ENCODE measurements at regions not wholly inside any gene's neighbourhood (a gene's known extent, or its start where the extent isn't known, plus 50 kb on each side); places are given as distances from the start of the nearest gene placed in this dataset.

DNA sequence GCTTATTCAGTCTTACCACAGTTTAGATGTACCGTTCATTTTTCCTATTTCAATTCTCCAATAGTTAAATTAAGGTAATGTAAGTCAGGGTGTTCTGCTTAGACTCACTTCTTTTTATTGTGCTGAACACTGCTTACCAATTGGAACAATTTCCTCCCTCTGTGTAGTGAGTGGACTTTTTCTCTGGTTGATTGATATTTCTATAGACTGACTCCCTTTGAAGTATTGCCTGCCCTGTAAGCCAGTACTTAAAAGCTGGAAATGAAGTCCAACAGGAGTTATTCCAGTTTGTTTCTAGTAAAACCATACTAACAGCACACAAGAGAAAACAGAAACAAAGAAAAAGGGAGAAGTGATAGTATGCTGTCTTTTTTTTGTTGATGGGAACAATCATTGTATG lies 1674.9 kb downstream of the REEP3 start:
- WGBS (ENCODE audit: low lambda C conversion rate): 0% methylated on average over 1 of the region's 1 CpG
- Histone ChIP-seq H4K20me1 (ENCODE audit: insufficient read depth, low read length) (no peaks in the 10 kb centered on the region), H3K4me3 (replicated peaks in 1 of 3; ENCODE audit: insufficient read depth in 1 of 3, low read depth in 2 of 3, low read length in 3 of 3) (no peak overlapping the region), H3K9ac (ENCODE audit: insufficient read depth, low read depth, low read length) (no peak overlapping the region), H3K9me3 (ENCODE audit: low read length) (no peaks in the 10 kb centered on the region), H3K36me3 (replicated peaks in 1 of 2; ENCODE audit: control insufficient read depth in 1 of 2, insufficient read depth in 2 of 2, low read length in 2 of 2) (no peaks in the 10 kb centered on the region), H3K4me1 (ENCODE audit: insufficient read depth, low read length) (no peaks in the 10 kb centered on the region), H3K27me3 (ENCODE audit: control insufficient read depth in 1 of 2, insufficient read depth in 2 of 2, low read length in 2 of 2) (no peaks in the 10 kb centered on the region), H3K79me2 (ENCODE audit: insufficient read depth, low read length) (no peaks in the 10 kb centered on the region), H3K4me2 (ENCODE audit: low read depth, low read length) (no peak overlapping the region), H2AFZ (ENCODE audit: low read length) (no peak overlapping the region), H3K27ac (ENCODE audit: extremely low read length, insufficient read depth, low read length) (no peak overlapping the region)
- TF ChIP-seq ZNF317 (CRISPR knock-in tag; IDR thresholded peaks at IDR 0.05) (no peak), HMG20B (CRISPR knock-in tag; conservative IDR thresholded peaks at IDR 0.05) (no peak), GFI1 (CRISPR knock-in tag; IDR thresholded peaks at IDR 0.05; ENCODE audit: borderline replicate concordance) (no peak), ZNF329 (CRISPR knock-in tag; IDR thresholded peaks at IDR 0.05; ENCODE audit: low read depth) (no peak), KDM6A (CRISPR knock-in tag; IDR thresholded peaks at IDR 0.05; ENCODE audit: low read depth) (no peak), NFE2L2 (IDR thresholded peaks at IDR 0.05; ENCODE audit: low read length) (no peak), SMYD3 (CRISPR knock-in tag; IDR thresholded peaks at IDR 0.05) (no peak), HNRNPUL1 (IDR thresholded peaks at IDR 0.05; ENCODE audit: low read depth, low read length) (no peak)
- TF ChIP-seq, protein P1, sequence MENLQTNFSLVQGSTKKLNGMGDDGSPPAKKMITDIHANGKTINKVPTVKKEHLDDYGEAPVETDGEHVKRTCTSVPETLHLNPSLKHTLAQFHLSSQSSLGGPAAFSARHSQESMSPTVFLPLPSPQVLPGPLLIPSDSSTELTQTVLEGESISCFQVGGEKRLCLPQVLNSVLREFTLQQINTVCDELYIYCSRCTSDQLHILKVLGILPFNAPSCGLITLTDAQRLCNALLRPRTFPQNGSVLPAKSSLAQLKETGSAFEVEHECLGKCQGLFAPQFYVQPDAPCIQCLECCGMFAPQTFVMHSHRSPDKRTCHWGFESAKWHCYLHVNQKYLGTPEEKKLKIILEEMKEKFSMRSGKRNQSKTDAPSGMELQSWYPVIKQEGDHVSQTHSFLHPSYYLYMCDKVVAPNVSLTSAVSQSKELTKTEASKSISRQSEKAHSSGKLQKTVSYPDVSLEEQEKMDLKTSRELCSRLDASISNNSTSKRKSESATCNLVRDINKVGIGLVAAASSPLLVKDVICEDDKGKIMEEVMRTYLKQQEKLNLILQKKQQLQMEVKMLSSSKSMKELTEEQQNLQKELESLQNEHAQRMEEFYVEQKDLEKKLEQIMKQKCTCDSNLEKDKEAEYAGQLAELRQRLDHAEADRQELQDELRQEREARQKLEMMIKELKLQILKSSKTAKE (CRISPR knock-in tag; IDR thresholded peaks at IDR 0.05; ENCODE audit: borderline replicate concordance): no peak
- TF ChIP-seq, protein P2, sequence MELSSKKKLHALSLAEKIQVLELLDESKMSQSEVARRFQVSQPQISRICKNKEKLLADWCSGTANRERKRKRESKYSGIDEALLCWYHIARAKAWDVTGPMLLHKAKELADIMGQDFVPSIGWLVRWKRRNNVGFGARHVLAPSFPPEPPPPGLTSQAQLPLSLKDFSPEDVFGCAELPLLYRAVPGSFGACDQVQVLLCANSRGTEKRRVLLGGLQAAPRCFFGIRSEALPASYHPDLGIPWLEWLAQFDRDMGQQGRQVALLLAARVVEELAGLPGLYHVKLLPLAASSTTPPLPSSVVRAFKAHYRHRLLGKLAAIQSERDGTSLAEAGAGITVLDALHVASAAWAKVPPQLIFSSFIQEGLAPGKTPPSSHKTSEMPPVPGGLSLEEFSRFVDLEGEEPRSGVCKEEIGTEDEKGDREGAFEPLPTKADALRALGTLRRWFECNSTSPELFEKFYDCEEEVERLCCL (CRISPR knock-in tag; IDR thresholded peaks at IDR 0.05; ENCODE audit: borderline replicate concordance): no peak
- TF ChIP-seq, protein P3, sequence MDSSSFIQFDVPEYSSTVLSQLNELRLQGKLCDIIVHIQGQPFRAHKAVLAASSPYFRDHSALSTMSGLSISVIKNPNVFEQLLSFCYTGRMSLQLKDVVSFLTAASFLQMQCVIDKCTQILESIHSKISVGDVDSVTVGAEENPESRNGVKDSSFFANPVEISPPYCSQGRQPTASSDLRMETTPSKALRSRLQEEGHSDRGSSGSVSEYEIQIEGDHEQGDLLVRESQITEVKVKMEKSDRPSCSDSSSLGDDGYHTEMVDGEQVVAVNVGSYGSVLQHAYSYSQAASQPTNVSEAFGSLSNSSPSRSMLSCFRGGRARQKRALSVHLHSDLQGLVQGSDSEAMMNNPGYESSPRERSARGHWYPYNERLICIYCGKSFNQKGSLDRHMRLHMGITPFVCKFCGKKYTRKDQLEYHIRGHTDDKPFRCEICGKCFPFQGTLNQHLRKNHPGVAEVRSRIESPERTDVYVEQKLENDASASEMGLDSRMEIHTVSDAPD (CRISPR knock-in tag; IDR thresholded peaks at IDR 0.05): no peak
- TF ChIP-seq, protein P4, sequence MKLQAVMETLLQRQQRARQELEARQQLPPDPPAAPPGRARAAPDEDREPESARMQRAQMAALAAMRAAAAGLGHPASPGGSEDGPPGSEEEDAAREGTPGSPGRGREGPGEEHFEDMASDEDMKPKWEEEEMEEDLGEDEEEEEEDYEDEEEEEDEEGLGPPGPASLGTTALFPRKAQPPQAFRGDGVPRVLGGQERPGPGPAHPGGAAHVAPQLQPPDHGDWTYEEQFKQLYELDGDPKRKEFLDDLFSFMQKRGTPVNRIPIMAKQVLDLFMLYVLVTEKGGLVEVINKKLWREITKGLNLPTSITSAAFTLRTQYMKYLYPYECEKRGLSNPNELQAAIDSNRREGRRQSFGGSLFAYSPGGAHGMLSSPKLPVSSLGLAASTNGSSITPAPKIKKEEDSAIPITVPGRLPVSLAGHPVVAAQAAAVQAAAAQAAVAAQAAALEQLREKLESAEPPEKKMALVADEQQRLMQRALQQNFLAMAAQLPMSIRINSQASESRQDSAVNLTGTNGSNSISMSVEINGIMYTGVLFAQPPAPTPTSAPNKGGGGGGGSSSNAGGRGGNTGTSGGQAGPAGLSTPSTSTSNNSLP (IDR thresholded peaks at IDR 0.05; ENCODE audit: low read depth, low read length): no peak
- BruUV-seq (replicated peaks): no TSS peak
- CTCF ChIA-PET (ENCODE audit: low intra/inter-chr PET ratio, low total read pairs): no interaction called here
- in situ Hi-C loops (cut with HindIII; ENCODE audit: extremely low pct_ligation_motif_present, low pct_unique_long_range_greater_than_20kb): no loop called here
- POLR2A ChIA-PET: no interaction called here
- intact Hi-C loops (cut with micrococcal nuclease; ENCODE audit: unreplicated experiment): no loop called here
- no peak for FAIRE-seq
- DNase-seq (ENCODE audit: low spot score): no peak
- ATAC-seq: no peak

Measured in HepG2 (cell line).